GM23338 (cell line): ENCODE measurements at regions not wholly inside any gene's neighbourhood (a gene's known extent, or its start where the extent isn't known, plus 50 kb on each side); places are given as distances from the start of the nearest gene placed in this dataset.

Source experiments
- ATAC-seq: fragments of 200-7000 bp; cut with Tn5 transposase; 3 replicates; pipeline ENCODE4 v1.9.1; 2020
- DNase-seq: peaks from one replicate; pipeline ENCODE4 v3.0.0-alpha.2; 2015; ENCODE audit warnings: low spot score
- H2AFZ ChIP-seq: fragments of 200-600 bp; sonication (generic); 2 replicates; pipeline ENCODE4 v1.8.0; 2016; ENCODE audit warnings: antibody characterized with exemption, mild to moderate bottlenecking, moderate library complexity
- H3F3A ChIP-seq: fragments of 200-600 bp; sonication (generic); replicated peaks from 2 replicates; pipeline ENCODE4 v1.8.0; 2017; ENCODE audit warnings: antibody characterized with exemption, mixed run types, low read depth
- H3K27ac ChIP-seq: fragments of 200-600 bp; sonication (generic); 2 replicates; pipeline ENCODE4 v1.6.1; 2016; ENCODE audit warnings: low read depth
- H3K27me3 ChIP-seq: fragments of 200-600 bp; sonication (generic); 2 replicates; pipeline ENCODE4 v1.8.0; 2016; ENCODE audit warnings: mild to moderate bottlenecking, mixed run types, moderate library complexity; ENCODE audit not compliant: insufficient read depth
- H3K36me3 ChIP-seq: fragments of 200-600 bp; sonication (generic); 2 replicates; pipeline ENCODE4 v1.8.0; 2016; ENCODE audit warnings: mild to moderate bottlenecking; ENCODE audit not compliant: insufficient read depth
- H3K4me1 ChIP-seq: fragments of 200-600 bp; sonication (generic); 2 replicates; pipeline ENCODE4 v1.8.0; 2016; ENCODE audit warnings: mild to moderate bottlenecking, moderate library complexity; ENCODE audit not compliant: insufficient read depth
- H3K4me2 ChIP-seq: fragments of 200-600 bp; sonication (generic); 2 replicates; pipeline ENCODE4 v1.7.1; 2017; ENCODE audit warnings: mixed run types
- H3K4me3 ChIP-seq: fragments of 200-600 bp; sonication (generic); 2 replicates; pipeline ENCODE4 v1.6.1; 2016; ENCODE audit warnings: mixed run types
- H3K79me2 ChIP-seq: fragments of 200-600 bp; sonication (generic); replicated peaks from 2 replicates; pipeline ENCODE4 v1.8.0; 2017; ENCODE audit warnings: mild to moderate bottlenecking; ENCODE audit not compliant: insufficient read depth
- H3K9me2 ChIP-seq: fragments of 200-600 bp; sonication (generic); 2 replicates; pipeline ENCODE4 v1.8.0; 2017; ENCODE audit not compliant: insufficient read depth
- H4K20me1 ChIP-seq: fragments of 200-600 bp; sonication (generic); replicated peaks from 2 replicates; pipeline ENCODE4 v1.8.0; 2017; ENCODE audit warnings: mild to moderate bottlenecking; ENCODE audit not compliant: insufficient read depth
- H3K27ac Mint-ChIP-seq: 2 replicates; pipeline ENCODE4 v1.8.0; 2020; ENCODE audit warnings: inconsistent platforms, mild to moderate bottlenecking, moderate library complexity, mixed read lengths
- H3K27me3 Mint-ChIP-seq: 3 replicates; pipeline ENCODE4 v1.8.0; 2022; ENCODE audit warnings: low read depth, mild to moderate bottlenecking, moderate library complexity, mixed read lengths, inconsistent platforms; ENCODE audit not compliant: insufficient read depth, poor library complexity
- H3K36me3 Mint-ChIP-seq: 3 replicates; pipeline ENCODE4 v1.8.0; 2021; ENCODE audit warnings: low read depth, mild to moderate bottlenecking, inconsistent platforms, moderate library complexity, mixed read lengths
- H3K4me1 Mint-ChIP-seq: 3 replicates; pipeline ENCODE4 v1.8.0; 2020; ENCODE audit warnings: mild to moderate bottlenecking, inconsistent platforms, mixed read lengths
- H3K4me3 Mint-ChIP-seq: 3 replicates; pipeline ENCODE4 v1.8.0; 2021; ENCODE audit warnings: moderate library complexity, mild to moderate bottlenecking, inconsistent platforms, mixed read lengths
- H3K9me3 Mint-ChIP-seq: 3 replicates; pipeline ENCODE4 v1.8.0; 2020; ENCODE audit warnings: moderate library complexity, mild to moderate bottlenecking, inconsistent platforms, mixed read lengths
- CREB1 ChIP-seq: fragments of 250-450 bp; sonication (Bioruptor Pico); IDR thresholded peaks from 2 replicates; pipeline ENCODE4 v1.5.0; 2020; ENCODE audit warnings: low read depth, mild to moderate bottlenecking, moderate library complexity
- CTCF ChIP-seq, 2 experiments: fragments of 200-600 bp in 1 of 2; sonication (generic) in 1 of 2; conservative IDR thresholded peaks; 2 replicates each; pipeline versions ENCODE4 v1.5.1 to v1.6.1; 2016 to 2017; ENCODE audit warnings: antibody characterized with exemption in 2 of 2, low read depth in 2 of 2, mild to moderate bottlenecking in 2 of 2, moderate library complexity in 1 of 2
- ETS1 ChIP-seq: IDR thresholded peaks from 2 replicates; pipeline ENCODE4 v1.6.1; 2016; ENCODE audit warnings: antibody characterized with exemption
- EZH2 ChIP-seq: fragments of 200-600 bp; sonication (generic); IDR thresholded peaks from one replicate; pipeline ENCODE4 v1.8.0; 2017; ENCODE audit warnings: antibody characterized with exemption, mild to moderate bottlenecking, low read depth; ENCODE audit not compliant: unreplicated experiment
- JUNB ChIP-seq: IDR thresholded peaks from one replicate; pipeline ENCODE4 v1.6.1; 2016; ENCODE audit warnings: antibody characterized with exemption; ENCODE audit not compliant: unreplicated experiment
- NANOG ChIP-seq: IDR thresholded peaks from 2 replicates; pipeline ENCODE4 v1.6.1; 2016; ENCODE audit warnings: antibody characterized with exemption, borderline replicate concordance
- POLR2AphosphoS5 ChIP-seq: IDR thresholded peaks from 2 replicates; pipeline ENCODE4 v1.6.1; 2016; ENCODE audit warnings: antibody characterized with exemption, low read depth
- REST ChIP-seq: IDR thresholded peaks from one replicate; pipeline ENCODE4 v1.6.1; 2018; ENCODE audit warnings: antibody characterized with exemption; ENCODE audit not compliant: unreplicated experiment
- STAT1 ChIP-seq: IDR thresholded peaks from one replicate; pipeline ENCODE4 v1.6.1; 2016; ENCODE audit warnings: antibody characterized with exemption; ENCODE audit not compliant: unreplicated experiment
- ZNF114 ChIP-seq: fragments of 250-450 bp; sonication (Bioruptor Pico); IDR thresholded peaks from 2 replicates; pipeline ENCODE4 v1.5.0; 2020; ENCODE audit warnings: mild to moderate bottlenecking, moderate library complexity
- ZNF331 ChIP-seq: fragments of 250-450 bp; sonication (Bioruptor Pico); IDR thresholded peaks from 2 replicates; pipeline ENCODE4 v1.5.0; 2020; ENCODE audit warnings: low read depth, mild to moderate bottlenecking, moderate library complexity

GRCh38 chr4:79653871-79654270 lies 245.8 kb upstream of the GK2 start:
- ATAC-seq (peak; percentile 57), DNase-seq (no peak)
- Mint-ChIP-seq H3K27me3 (peaks cover 2% of the 10 kb centered on the region), H3K4me1 (peaks cover 46% of the 10 kb centered on the region), H3K36me3 (peaks cover 18% of the 10 kb centered on the region), H3K4me3 (no peak overlapping the region), H3K9me3 (peaks cover 19% of the 10 kb centered on the region), H3K27ac (peak overlapping the region; percentile 67)
- no peaks in the 10 kb centered on the region for H3K79me2 ChIP-seq
- no peaks in the 10 kb centered on the region for H3K9me2 ChIP-seq
- H3K4me2 ChIP-seq = no peak overlapping the region
- no peak for TF ChIP-seq CTCF (conservative IDR thresholded peaks at IDR 0.05; ENCODE audit: low read depth in 2 of 2)
- H3K27ac ChIP-seq = no peak overlapping the region
- no peaks in the 10 kb centered on the region for H4K20me1 ChIP-seq
- no peaks in the 10 kb centered on the region for H3F3A ChIP-seq
- peaks cover 18% of the 10 kb centered on the region; the same call in 1 of the 2 replicates for H3K36me3 ChIP-seq
- H3K27me3 ChIP-seq = no peaks in the 10 kb centered on the region
- H3K4me3 ChIP-seq = no peak overlapping the region
- peaks cover 25% of the 10 kb centered on the region for H3K4me1 ChIP-seq
- H2AFZ ChIP-seq = peak overlapping the region; percentile 1; the same call in 1 of the 2 replicates

GRCh38 chr4:79652738-79653137 lies 244.7 kb upstream of the GK2 start:
- H3K27ac ChIP-seq = no peak overlapping the region
- TF ChIP-seq NANOG (no peak), ZNF331 (no peak), STAT1 (no peak), CREB1 (no peak), ZNF114 (CRISPR knock-in tag) (no peak), REST (no peak), ETS1 (no peak), POLR2AphosphoS5 (no peak), CTCF (conservative IDR thresholded peaks at IDR 0.05; ENCODE audit: low read depth in 2 of 2) (no peak), EZH2 (no peak), JUNB (no peak)

More at GRCh38 chr4:79652738-79653137, 244.7 kb upstream of the GK2 start:
- Histone ChIP-seq H2AFZ (no peak overlapping the region), H3K4me1 (peaks cover 32% of the 10 kb centered on the region), H3F3A (no peaks in the 10 kb centered on the region), H3K27me3 (no peaks in the 10 kb centered on the region), H3K36me3 (peaks cover 7% of the 10 kb centered on the region; the same call in 1 of the 2 replicates), H3K9me2 (no peaks in the 10 kb centered on the region), H3K79me2 (no peaks in the 10 kb centered on the region), H3K4me3 (no peak overlapping the region), H4K20me1 (no peaks in the 10 kb centered on the region), H3K4me2 (0 out of 2 replicates have a peak overlapping the region, but pooled peaks have one; percentile 28)
- H3K36me3 Mint-ChIP-seq = peaks cover 7% of the 10 kb centered on the region; the same call in 2 of the 3 replicates
- ATAC-seq (no peak), DNase-seq (no peak)
- H3K27me3 Mint-ChIP-seq = peaks cover 2% of the 10 kb centered on the region
- H3K27ac Mint-ChIP-seq = peak overlapping the region; percentile 72; the same call in 1 of the 2 replicates
- peaks cover 7% of the 10 kb centered on the region for H3K9me3 Mint-ChIP-seq
- no peak overlapping the region for H3K4me3 Mint-ChIP-seq
- H3K4me1 Mint-ChIP-seq = peaks cover 54% of the 10 kb centered on the region
